ENCODE measurements at regions not wholly inside any gene's neighbourhood (a gene's known extent, or its start where the extent isn't known, plus 50 kb on each side); places are given as distances from the start of the nearest gene placed in this dataset.

- no peak for DNase-seq
Measured at GRCh38 chr9:119986205-119986604, 593.8 kb downstream of the CDK5RAP2 start.

GRCh38 chr9:119974026-119974425 is 604.8 kb upstream of the BRINP1 start:
- DNase-seq, result no peak

GRCh38 chr9:119968836-119969707 is 599.8 kb upstream of the BRINP1 start:
- DNase-seq, result peak in 3 of 5 donors; percentile 6 to 20 (median 6)

GRCh38 chr9:119967867-119968535 is 598.8 kb upstream of the BRINP1 start:
- DNase-seq, result no peak

GRCh38 chr9:119963798-119964372 is 594.6 kb upstream of the BRINP1 start:
- no peak for DNase-seq

GRCh38 chr9:119963258-119963797 is 594.1 kb upstream of the BRINP1 start:
- no peak for DNase-seq

GRCh38 chr9:119961774-119962424 is 592.7 kb upstream of the BRINP1 start:
- DNase-seq, result no peak

- no peak for DNase-seq
Measured at GRCh38 chr9:119959846-119960545, 590.8 kb upstream of the BRINP1 start.

- DNase-seq, result no peak
Measured at GRCh38 chr9:119956111-119956510, 586.9 kb upstream of the BRINP1 start.

- no peak for DNase-seq
Measured at GRCh38 chr9:119955276-119955675, 586.0 kb upstream of the BRINP1 start.

GRCh38 chr9:119951591-119951990 is 582.4 kb upstream of the BRINP1 start:
- no peak for DNase-seq

- DNase-seq, result no peak
Measured at GRCh38 chr9:119951090-119951489, 581.9 kb upstream of the BRINP1 start.

GRCh38 chr9:119945686-119946085 is 576.5 kb upstream of the BRINP1 start:
- no peak for DNase-seq

- DNase-seq, result no peak
Measured at GRCh38 chr9:119941091-119941490, 571.9 kb upstream of the BRINP1 start.

- DNase-seq, result no peak
Measured at GRCh38 chr9:119938871-119939270, 569.6 kb upstream of the BRINP1 start.

- DNase-seq, result no peak
Measured at GRCh38 chr9:119934497-119934896, 565.3 kb upstream of the BRINP1 start.

GRCh38 chr9:119933191-119933590 is 564.0 kb upstream of the BRINP1 start:
- no peak for DNase-seq

GRCh38 chr9:119924736-119925135 is 555.5 kb upstream of the BRINP1 start:
- DNase-seq, result no peak

- DNase-seq, result no peak
Measured at GRCh38 chr9:119917175-119917574, 547.9 kb upstream of the BRINP1 start.

- no peak for DNase-seq
Measured at GRCh38 chr9:119907056-119907455, 537.8 kb upstream of the BRINP1 start.

GRCh38 chr9:119905724-119906123 is 536.5 kb upstream of the BRINP1 start:
- DNase-seq, result no peak

- no peak for DNase-seq
Measured at GRCh38 chr9:119903851-119904250, 534.6 kb upstream of the BRINP1 start.

All from T-helper 1 cell (primary cell).